NCI-H345 treated with DMSO at 0.1 percent for 48 hours (cell line): ENCODE measurements at regions not wholly inside any gene's neighbourhood (a gene's known extent, or its start where the extent isn't known, plus 50 kb on each side); places are given as distances from the start of the nearest gene placed in this dataset.

Experiments used
- DNase-seq: peaks from one replicate; lab custom pipeline; 2025; ENCODE audit not compliant: unreplicated experiment; lab: John Stamatoyannopoulos, UW

GRCh38 chr20:52746190-52746589 lies 226.0 kb upstream of the TSHZ2 start:
- DNase-seq: peak; percentile 4

GRCh38 chr20:52744441-52744840 lies 227.7 kb upstream of the TSHZ2 start:
- no peak for DNase-seq

- DNase-seq: no peak
These were observed 234.1 kb upstream of the TSHZ2 start for GRCh38 chr20:52738081-52738480.

- no peak for DNase-seq
These were observed 235.7 kb upstream of the TSHZ2 start for GRCh38 chr20:52736507-52736906.

GRCh38 chr20:52731093-52731492 lies 241.1 kb upstream of the TSHZ2 start:
- no peak for DNase-seq

GRCh38 chr20:52727740-52728456 lies 244.3 kb upstream of the TSHZ2 start:
- DNase-seq: no peak

GRCh38 chr20:52724541-52724940 lies 247.6 kb upstream of the TSHZ2 start:
- DNase-seq: no peak

GRCh38 chr20:52722926-52723688 lies 249.1 kb upstream of the TSHZ2 start:
- no peak for DNase-seq

GRCh38 chr20:52708137-52708536 lies 264.0 kb upstream of the TSHZ2 start:
- no peak for DNase-seq

GRCh38 chr20:52704553-52704952 lies 267.6 kb upstream of the TSHZ2 start:
- no peak for DNase-seq

GRCh38 chr20:52688345-52688744 lies 283.8 kb upstream of the TSHZ2 start:
- DNase-seq: no peak

- no peak for DNase-seq
These were observed 287.3 kb upstream of the TSHZ2 start for GRCh38 chr20:52684905-52685304.

GRCh38 chr20:52684176-52684575 lies 288.0 kb upstream of the TSHZ2 start:
- DNase-seq: peak; percentile 13

GRCh38 chr20:52683761-52684160 lies 288.4 kb upstream of the TSHZ2 start:
- DNase-seq: peak; percentile 68

- DNase-seq: peak; percentile 68
These were observed 289.9 kb upstream of the TSHZ2 start for GRCh38 chr20:52682237-52682636.

- no peak for DNase-seq
These were observed 290.9 kb upstream of the TSHZ2 start for GRCh38 chr20:52681288-52681687.

- no peak for DNase-seq
These were observed 294.9 kb upstream of the TSHZ2 start for GRCh38 chr20:52677216-52677615.

GRCh38 chr20:52676283-52676995 lies 295.7 kb upstream of the TSHZ2 start:
- DNase-seq: no peak

GRCh38 chr20:52675375-52675774 lies 296.8 kb upstream of the TSHZ2 start:
- no peak for DNase-seq

- DNase-seq: no peak
These were observed 303.5 kb upstream of the TSHZ2 start for GRCh38 chr20:52668626-52669025.

GRCh38 chr20:52667358-52667757 lies 304.8 kb upstream of the TSHZ2 start:
- no peak for DNase-seq

- DNase-seq: no peak
These were observed 306.7 kb upstream of the TSHZ2 start for GRCh38 chr20:52665441-52665840.
